Activated CD4-positive, alpha-beta T cell treated with anti-CD3 and anti-CD28 coated beads, Interleukin-2, amount 50 U/mL, for 48 hours (primary cell): ENCODE measurements at regions not wholly inside any gene's neighbourhood (a gene's known extent, or its start where the extent isn't known, plus 50 kb on each side); places are given as distances from the start of the nearest gene placed in this dataset.

Experiments
- DNase-seq, 2 experiments: peaks; one replicate each; pipeline ENCODE4 v3.0.0-alpha.2; 2020

DNA sequence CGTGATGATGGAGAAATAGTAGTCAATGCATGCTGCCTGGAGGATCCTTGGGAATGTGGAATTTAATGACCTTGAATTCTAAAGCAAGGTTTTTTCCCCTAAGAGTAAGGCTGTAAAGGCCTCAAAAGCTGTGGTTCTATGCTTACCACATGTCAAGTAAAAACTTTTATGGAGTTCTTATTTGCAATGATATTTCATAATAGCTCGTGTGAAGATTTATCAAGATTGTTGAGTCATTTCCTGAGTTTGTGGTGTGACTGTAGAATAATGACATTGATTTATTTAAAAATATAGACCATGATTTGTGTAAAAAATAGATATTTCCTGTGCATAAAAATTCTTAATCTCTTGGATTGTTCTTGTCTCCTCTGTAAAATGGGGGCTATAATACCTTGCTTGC, 67.5 kb upstream of the SORCS1 start:
- no peak for DNase-seq

DNA sequence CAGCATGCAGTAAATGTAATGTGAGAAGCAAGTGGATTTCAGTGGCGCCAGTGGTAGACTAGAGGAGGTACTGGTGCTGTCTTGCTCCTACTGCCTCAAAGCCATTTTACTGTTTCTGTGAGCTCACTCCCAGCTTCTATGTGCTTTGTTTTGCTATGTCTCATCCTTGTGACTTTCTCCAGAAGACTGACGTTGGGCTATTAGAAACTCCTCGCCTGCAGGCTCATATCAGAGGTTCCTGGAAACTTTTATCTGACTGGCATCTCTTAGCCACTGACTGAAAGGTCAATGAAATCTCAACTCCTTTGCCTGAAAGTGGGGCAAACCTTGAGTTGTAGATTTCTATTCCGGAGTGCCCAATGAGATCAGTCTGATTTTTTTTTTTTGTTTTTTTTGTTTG, 66.4 kb upstream of the SORCS1 start:
- no peak for DNase-seq

DNA sequence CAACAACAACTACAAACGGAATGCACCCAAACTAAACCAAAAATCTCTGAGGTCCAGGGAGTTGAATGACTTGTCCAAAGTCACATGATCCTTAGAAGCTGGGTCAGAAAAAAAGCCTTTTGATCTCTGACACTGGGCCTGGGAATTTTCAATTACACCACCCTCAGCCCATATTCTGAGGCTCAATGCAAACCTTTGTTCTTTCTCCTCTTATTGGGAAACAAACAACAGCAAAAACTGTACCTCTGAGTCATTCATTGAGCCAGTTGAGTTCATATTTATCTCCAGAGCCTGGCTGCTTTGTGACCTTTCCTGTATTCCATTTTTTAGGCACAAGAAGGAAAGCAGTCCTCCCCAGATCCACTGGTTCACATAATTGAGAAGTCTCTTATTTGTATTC, 51.2 kb upstream of the SORCS1 start:
- DNase-seq, result no peak
